H1 (cell line): ENCODE measurements at regions not wholly inside any gene's neighbourhood (a gene's known extent, or its start where the extent isn't known, plus 50 kb on each side); places are given as distances from the start of the nearest gene placed in this dataset.

ENCODE experiments used
- CTCF ChIA-PET: fragments of 300-600 bp; sonication (Branson Sonifier 250); formaldehyde crosslinking; loops from one replicate; lab custom pipeline; 2021; ENCODE audit not compliant: partially characterized antibody; lab: Charles Lee
- POLR2A ChIA-PET: fragments of 300-600 bp; sonication (Branson Sonifier 250); formaldehyde crosslinking; loops from one replicate; lab custom pipeline; 2021; ENCODE audit warnings: inconsistent platforms; ENCODE audit not compliant: partially characterized antibody; lab: Charles Lee
- DNase-seq, 2 experiments: peaks; one replicate each; pipeline versions ENCODE4 v3.0.0 to v3.0.0-alpha.2; 2010 to 2022; ENCODE audit warnings: low spot score in 2 of 2, low read depth in 1 of 2, mixed read lengths in 1 of 2
- FAIRE-seq: peaks from 2 replicates; lab custom pipeline; 2011; peaks lifted over from hg19 to GRCh38; lab: Jason Lieb, UNC
- H2AFZ ChIP-seq: 2 replicates; pipeline ENCODE4 v1.8.1; 2012; ENCODE audit warnings: low read length, inconsistent platforms
- H2AK5ac ChIP-seq: 2 replicates; pipeline ENCODE4 v1.6.1; 2013; ENCODE audit warnings: low read depth, low read length
- H2BK120ac ChIP-seq: replicated peaks from 2 replicates; pipeline ENCODE3; 2013; ENCODE audit warnings: low read depth, low read length, inconsistent platforms
- H2BK12ac ChIP-seq: 2 replicates; pipeline ENCODE4 v1.6.1; 2013; ENCODE audit warnings: low read depth, low read length
- H2BK15ac ChIP-seq: 2 replicates; pipeline ENCODE4 v1.6.1; 2013; ENCODE audit warnings: low read length
- H2BK20ac ChIP-seq: 2 replicates; pipeline ENCODE4 v1.6.1; 2013; ENCODE audit warnings: low read length
- H2BK5ac ChIP-seq: 2 replicates; pipeline ENCODE4 v1.6.1; 2013; ENCODE audit warnings: low read depth, low read length
- H3K14ac ChIP-seq: 2 replicates; pipeline ENCODE4 v1.6.1; 2013; ENCODE audit warnings: inconsistent platforms; ENCODE audit not compliant: insufficient read length
- H3K18ac ChIP-seq: 2 replicates; pipeline ENCODE4 v1.6.1; 2013; ENCODE audit warnings: low read length; ENCODE audit errors: extremely low read depth
- H3K23ac ChIP-seq: 2 replicates; pipeline ENCODE4 v1.6.1; 2013; ENCODE audit warnings: inconsistent platforms; ENCODE audit not compliant: insufficient read length
- H3K23me2 ChIP-seq: 2 replicates; pipeline ENCODE4 v1.6.1; 2013; ENCODE audit warnings: low read depth, low read length
- H3K27ac ChIP-seq: 2 replicates; pipeline ENCODE4 v1.6.1; 2011; ENCODE audit warnings: low read depth, low read length, inconsistent platforms
- H3K27me3 ChIP-seq, 4 experiments: replicated peaks in 1 of 4; 1 replicate in 1 of 4; 2 replicates in 3 of 4; pipeline versions ENCODE4 v1.6.1 to v1.8.1; 2011 to 2013; ENCODE audit warnings: low read length in 3 of 4, mild to moderate bottlenecking in 3 of 4, inconsistent platforms in 2 of 4, mixed read lengths in 2 of 4, moderate library complexity in 1 of 4; ENCODE audit not compliant: control insufficient read depth in 3 of 4, insufficient read depth in 3 of 4; ENCODE audit errors: extremely low read depth in 1 of 4
- H3K36me3 ChIP-seq, 4 experiments: 2 replicates each; pipeline versions ENCODE4 v1.6.1 to v1.8.1; 2011 to 2013; ENCODE audit warnings: mild to moderate bottlenecking in 4 of 4, low read length in 3 of 4, moderate library complexity in 2 of 4, control low read depth in 1 of 4, inconsistent platforms in 1 of 4; ENCODE audit not compliant: insufficient read depth in 4 of 4, control insufficient read depth in 2 of 4
- H3K4ac ChIP-seq: replicated peaks from 2 replicates; pipeline ENCODE3; 2013; ENCODE audit warnings: low read length, low read depth, mixed read lengths, inconsistent platforms; ENCODE audit not compliant: insufficient read length
- H3K4me1 ChIP-seq, 4 experiments: replicated peaks in 1 of 4; 1 replicate in 1 of 4; 2 replicates in 3 of 4; pipeline versions ENCODE4 v1.6.1 to v1.8.1; 2011 to 2013; ENCODE audit warnings: low read length in 3 of 4, inconsistent platforms in 2 of 4, mixed read lengths in 1 of 4; ENCODE audit not compliant: insufficient read depth in 4 of 4, control insufficient read depth in 3 of 4
- H3K4me2 ChIP-seq, 2 experiments: 2 replicates each; pipeline versions ENCODE4 v1.6.1 to v1.8.1; 2011 to 2013; ENCODE audit warnings: low read depth in 2 of 2, low read length in 2 of 2, control low read depth in 1 of 2, inconsistent platforms in 1 of 2, mild to moderate bottlenecking in 1 of 2; ENCODE audit not compliant: insufficient read depth in 1 of 2
- H3K4me3 ChIP-seq, 4 experiments: fragments of 200-600, 300-600 bp in 1 of 4; sonication (generic), shearing (Covaris generic), sonication (Bioruptor Twin) in 1 of 4; 2 replicates each; pipeline versions ENCODE4 v1.5.1 to v1.8.1; 2011 to 2016; ENCODE audit warnings: low read length in 4 of 4, low read depth in 3 of 4, control low read depth in 2 of 4, inconsistent platforms in 2 of 4, mild to moderate bottlenecking in 2 of 4, mixed read lengths in 1 of 4, moderate library complexity in 1 of 4; ENCODE audit not compliant: insufficient read depth in 2 of 4; ENCODE audit errors: extremely low read depth in 1 of 4
- H3K56ac ChIP-seq: replicated peaks from 2 replicates; pipeline ENCODE3; 2013; ENCODE audit warnings: low read depth, mild to moderate bottlenecking, mixed read lengths, low read length, inconsistent platforms; ENCODE audit not compliant: insufficient read length
- H3K79me1 ChIP-seq: 2 replicates; pipeline ENCODE4 v1.6.1; 2013; ENCODE audit warnings: low read depth, low read length, control low read depth
- H3K79me2 ChIP-seq, 2 experiments: 2 replicates each; pipeline versions ENCODE4 v1.6.1 to v1.8.1; 2012 to 2013; ENCODE audit warnings: low read length in 2 of 2, mild to moderate bottlenecking in 2 of 2, inconsistent platforms in 1 of 2; ENCODE audit not compliant: insufficient read depth in 2 of 2, control insufficient read depth in 1 of 2
- H3K9ac ChIP-seq, 4 experiments: replicated peaks in 1 of 4; 1 replicate in 1 of 4; 2 replicates in 3 of 4; pipeline versions ENCODE4 v1.6.1 to v1.8.1; 2011 to 2013; ENCODE audit warnings: low read depth in 3 of 4, low read length in 3 of 4, control low read depth in 2 of 4, mild to moderate bottlenecking in 2 of 4, moderate library complexity in 2 of 4, inconsistent platforms in 1 of 4; ENCODE audit errors: extremely low read depth in 1 of 4
- H3K9me3 ChIP-seq, 2 experiments: 2 replicates each; pipeline versions ENCODE4 v1.6.1 to v1.8.1; 2012 to 2013; ENCODE audit warnings: mild to moderate bottlenecking in 2 of 2, moderate library complexity in 2 of 2, control low read depth in 1 of 2, inconsistent platforms in 1 of 2, low read depth in 1 of 2, low read length in 1 of 2, mixed read lengths in 1 of 2; ENCODE audit not compliant: insufficient read depth in 2 of 2
- H4K20me1 ChIP-seq, 2 experiments: replicated peaks in 1 of 2; 2 replicates each; pipeline versions ENCODE3 to v1.8.1; 2011 to 2013; ENCODE audit warnings: inconsistent platforms in 2 of 2, low read length in 2 of 2, mild to moderate bottlenecking in 1 of 2; ENCODE audit not compliant: insufficient read depth in 2 of 2, control insufficient read depth in 1 of 2
- H4K5ac ChIP-seq: 2 replicates; pipeline ENCODE4 v1.6.1; 2013; ENCODE audit warnings: low read length, low read depth, mixed read lengths, inconsistent platforms; ENCODE audit not compliant: insufficient read length
- H4K8ac ChIP-seq: 2 replicates; pipeline ENCODE4 v1.8.0; 2013; ENCODE audit warnings: mild to moderate bottlenecking, moderate library complexity, low read length, inconsistent platforms; ENCODE audit not compliant: insufficient read depth; ENCODE audit errors: extremely low read depth
- H4K91ac ChIP-seq: replicated peaks from 2 replicates; pipeline ENCODE3; 2013; ENCODE audit warnings: low read length, mixed read lengths, inconsistent platforms; ENCODE audit not compliant: insufficient read length
- E2F6 ChIP-seq: IDR thresholded peaks from 2 replicates; pipeline ENCODE4 v1.6.1; 2012; ENCODE audit warnings: inconsistent platforms
- POU5F1 ChIP-seq: IDR thresholded peaks from 2 replicates; pipeline ENCODE4 v1.6.1; 2011; ENCODE audit warnings: low read depth, mild to moderate bottlenecking, low read length, moderate library complexity
- SIX5 ChIP-seq: IDR thresholded peaks from 2 replicates; pipeline ENCODE4 v1.6.1; 2011; ENCODE audit warnings: mild to moderate bottlenecking, low read depth, low read length
- WGBS, 2 experiments: shearing (Covaris generic) in 1 of 2; methylation state at CpG; one replicate each; pipeline versions ENCODE4 v1.1.6 to v1.1.7; 2013 to 2015; ENCODE audit warnings: low lambda C conversion rate in 2 of 2, mixed read lengths in 2 of 2, inconsistent platforms in 1 of 2, low coverage in 1 of 2, missing lambda C conversion rate in 1 of 2; ENCODE audit not compliant: insufficient replicate concordance in 2 of 2, insufficient coverage in 1 of 2, insufficient read length in 1 of 2; ENCODE audit errors: extremely low coverage in 1 of 2, missing lambda C conversion rate in 1 of 2; 5-methylcytosine and 5-hydroxymethylcytosine counted together

- H3K14ac ChIP-seq: no peak overlapping the region
- H3K79me1 ChIP-seq: no peaks in the 10 kb centered on the region
- no peak overlapping the region for H3K56ac ChIP-seq
- no peaks in the 10 kb centered on the region for H3K23me2 ChIP-seq
- POLR2A ChIA-PET: no interaction called here
- no peak overlapping the region for H3K27ac ChIP-seq
- no peak for DNase-seq
- no peak overlapping the region for H4K91ac ChIP-seq
- no peak overlapping the region for H3K4me3 ChIP-seq
- no peak overlapping the region for H4K5ac ChIP-seq
- 0 out of 2 replicates have a peak overlapping the region, but pooled peaks have one; percentile 60 for H4K8ac ChIP-seq
- H2BK20ac ChIP-seq: no peak overlapping the region
- no peaks in the 10 kb centered on the region for H3K9me3 ChIP-seq
- no peak for FAIRE-seq
- no peak overlapping the region for H2BK120ac ChIP-seq
- H3K18ac ChIP-seq: no peak overlapping the region
- no peak overlapping the region for H3K23ac ChIP-seq
- no peak overlapping the region for H2BK12ac ChIP-seq
- no peaks in the 10 kb centered on the region for H3K79me2 ChIP-seq
- no peaks in the 10 kb centered on the region for H4K20me1 ChIP-seq
- no peaks in the 10 kb centered on the region for H3K36me3 ChIP-seq
- 0% methylated on average over 2 of the region's 2 CpGs; no CpG with 5 or more reads in 1 of the 2 experiments for WGBS, 2 experiments
- no peak overlapping the region for H2BK15ac ChIP-seq
- H3K4me2 ChIP-seq: no peak overlapping the region
- no peak overlapping the region for H2AFZ ChIP-seq
- no peak overlapping the region for H2AK5ac ChIP-seq
- H3K9ac ChIP-seq: no peak overlapping the region
- no peak overlapping the region for H2BK5ac ChIP-seq
- H3K4ac ChIP-seq: no peak overlapping the region
- peaks cover 0 to 9% (median 3%) of the 10 kb centered on the region in 4 experiments; a peak in 6 of 7 replicates for H3K4me1 ChIP-seq
- CTCF ChIA-PET: interaction anchor here (1.3 kb wide), 1 partner anchor 10 kb away, joined by 4 read pairs; no protein-coding TSS in a partner anchor
- H3K27me3 ChIP-seq: no peaks in the 10 kb centered on the region; a peak in 1 of 7 replicates
- TF ChIP-seq POU5F1 (no peak), E2F6 (no peak), SIX5 (no peak)
These were observed 112.8 kb upstream of the CADM1 start for GRCh38 chr11:115616971-115617370.
